ENCODE measurements at regions not wholly inside any gene's neighbourhood (a gene's known extent, or its start where the extent isn't known, plus 50 kb on each side); places are given as distances from the start of the nearest gene placed in this dataset.
A peak's percentile ranks its signal among the peaks of the same experiment; 100 is the strongest.

DNA sequence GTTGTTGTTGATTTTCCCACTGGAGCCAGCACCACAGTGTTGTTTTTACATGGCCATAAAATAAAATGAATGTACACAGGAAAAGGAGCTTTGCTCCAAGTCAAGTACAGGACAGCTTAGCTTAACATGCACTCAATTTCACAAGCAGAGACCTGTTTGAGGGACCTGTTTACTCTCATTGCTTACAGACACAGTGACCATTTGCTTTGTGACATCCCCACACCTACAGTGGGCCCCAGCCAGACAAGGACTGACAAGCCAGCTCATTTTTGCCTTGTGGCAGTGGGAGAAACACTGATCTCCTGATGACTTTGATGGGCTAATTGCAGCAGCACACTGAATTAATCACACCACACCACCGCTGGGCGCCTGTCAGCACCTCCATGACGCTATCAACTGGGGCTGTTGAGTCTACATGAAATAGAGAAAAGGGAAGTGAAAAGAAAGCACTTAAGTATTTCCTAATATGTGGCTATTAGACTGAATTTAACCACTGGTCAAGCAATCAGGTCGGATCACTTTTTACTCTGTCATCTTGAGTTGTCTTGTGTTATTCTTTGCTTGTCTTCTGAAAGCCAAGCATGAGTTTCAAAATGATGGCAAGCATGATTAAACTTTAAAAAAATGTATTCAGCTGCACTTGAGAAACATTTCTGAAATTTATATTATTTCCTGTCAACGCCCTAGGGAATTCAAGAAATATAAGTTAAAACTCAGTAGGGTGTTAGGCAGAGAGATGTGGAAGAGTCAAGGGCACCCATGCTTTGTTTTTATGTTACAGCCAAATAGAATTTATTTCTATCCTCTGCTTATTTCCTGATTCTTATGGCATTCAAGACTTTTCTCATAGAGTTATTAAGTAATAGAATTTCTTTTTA lies 557.7 kb downstream of the RAB28 start (continued):
- TF ChIP-seq, protein P1, sequence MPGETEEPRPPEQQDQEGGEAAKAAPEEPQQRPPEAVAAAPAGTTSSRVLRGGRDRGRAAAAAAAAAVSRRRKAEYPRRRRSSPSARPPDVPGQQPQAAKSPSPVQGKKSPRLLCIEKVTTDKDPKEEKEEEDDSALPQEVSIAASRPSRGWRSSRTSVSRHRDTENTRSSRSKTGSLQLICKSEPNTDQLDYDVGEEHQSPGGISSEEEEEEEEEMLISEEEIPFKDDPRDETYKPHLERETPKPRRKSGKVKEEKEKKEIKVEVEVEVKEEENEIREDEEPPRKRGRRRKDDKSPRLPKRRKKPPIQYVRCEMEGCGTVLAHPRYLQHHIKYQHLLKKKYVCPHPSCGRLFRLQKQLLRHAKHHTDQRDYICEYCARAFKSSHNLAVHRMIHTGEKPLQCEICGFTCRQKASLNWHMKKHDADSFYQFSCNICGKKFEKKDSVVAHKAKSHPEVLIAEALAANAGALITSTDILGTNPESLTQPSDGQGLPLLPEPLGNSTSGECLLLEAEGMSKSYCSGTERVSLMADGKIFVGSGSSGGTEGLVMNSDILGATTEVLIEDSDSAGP (CRISPR knock-in tag; IDR thresholded peaks at IDR 0.05; ENCODE audit: borderline replicate concordance): peak; percentile 31; the same call in 1 of the 2 replicates
- TF ChIP-seq JARID2 (CRISPR knock-in tag; IDR thresholded peaks at IDR 0.05; ENCODE audit: insufficient replicate concordance) (peak; percentile 55), ZNF605 (CRISPR knock-in tag; IDR thresholded peaks at IDR 0.05) (peak; percentile 27; the same call in 1 of the 2 replicates), SOX13 (IDR thresholded peaks at IDR 0.05) (no peak), SOX13 (CRISPR knock-in tag; conservative IDR thresholded peaks at IDR 0.05 in 1 of 2, IDR thresholded peaks at IDR 0.05 in 1 of 2) (peak in 1 of 2 experiments; percentile 73; a peak in 2 of 4 replicates), ZNF430 (CRISPR knock-in tag; IDR thresholded peaks at IDR 0.05) (no peak), SETDB1 (CRISPR knock-in tag; IDR thresholded peaks at IDR 0.05; ENCODE audit: borderline replicate concordance) (no peak), RFXANK (CRISPR knock-in tag; IDR thresholded peaks at IDR 0.05) (no peak), TBX3 (IDR thresholded peaks at IDR 0.05; ENCODE audit: borderline replicate concordance) (peak; percentile 54; the same call in 1 of the 2 replicates), SMC3 (IDR thresholded peaks at IDR 0.05; ENCODE audit: low read length) (peak; percentile 14; the same call in 1 of the 2 replicates), ZBTB7B (CRISPR knock-in tag; IDR thresholded peaks at IDR 0.05) (0 out of 2 replicates have a peak, but pooled peaks have one; percentile 37), ZBTB38 (CRISPR knock-in tag; IDR thresholded peaks at IDR 0.05) (0 out of 2 replicates have a peak, but pooled peaks have one; percentile 40), HOXD1 (CRISPR knock-in tag; IDR thresholded peaks at IDR 0.05) (no peak), ZNF563 (CRISPR knock-in tag; IDR thresholded peaks at IDR 0.05) (no peak), SMAD9 (CRISPR knock-in tag; IDR thresholded peaks at IDR 0.05) (no peak)
- TF ChIP-seq, protein P2, sequence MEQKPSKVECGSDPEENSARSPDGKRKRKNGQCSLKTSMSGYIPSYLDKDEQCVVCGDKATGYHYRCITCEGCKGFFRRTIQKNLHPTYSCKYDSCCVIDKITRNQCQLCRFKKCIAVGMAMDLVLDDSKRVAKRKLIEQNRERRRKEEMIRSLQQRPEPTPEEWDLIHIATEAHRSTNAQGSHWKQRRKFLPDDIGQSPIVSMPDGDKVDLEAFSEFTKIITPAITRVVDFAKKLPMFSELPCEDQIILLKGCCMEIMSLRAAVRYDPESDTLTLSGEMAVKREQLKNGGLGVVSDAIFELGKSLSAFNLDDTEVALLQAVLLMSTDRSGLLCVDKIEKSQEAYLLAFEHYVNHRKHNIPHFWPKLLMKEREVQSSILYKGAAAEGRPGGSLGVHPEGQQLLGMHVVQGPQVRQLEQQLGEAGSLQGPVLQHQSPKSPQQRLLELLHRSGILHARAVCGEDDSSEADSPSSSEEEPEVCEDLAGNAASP (CRISPR knock-in tag; IDR thresholded peaks at IDR 0.05; ENCODE audit: borderline replicate concordance): peak; percentile 44
- TF ChIP-seq, protein P3, sequence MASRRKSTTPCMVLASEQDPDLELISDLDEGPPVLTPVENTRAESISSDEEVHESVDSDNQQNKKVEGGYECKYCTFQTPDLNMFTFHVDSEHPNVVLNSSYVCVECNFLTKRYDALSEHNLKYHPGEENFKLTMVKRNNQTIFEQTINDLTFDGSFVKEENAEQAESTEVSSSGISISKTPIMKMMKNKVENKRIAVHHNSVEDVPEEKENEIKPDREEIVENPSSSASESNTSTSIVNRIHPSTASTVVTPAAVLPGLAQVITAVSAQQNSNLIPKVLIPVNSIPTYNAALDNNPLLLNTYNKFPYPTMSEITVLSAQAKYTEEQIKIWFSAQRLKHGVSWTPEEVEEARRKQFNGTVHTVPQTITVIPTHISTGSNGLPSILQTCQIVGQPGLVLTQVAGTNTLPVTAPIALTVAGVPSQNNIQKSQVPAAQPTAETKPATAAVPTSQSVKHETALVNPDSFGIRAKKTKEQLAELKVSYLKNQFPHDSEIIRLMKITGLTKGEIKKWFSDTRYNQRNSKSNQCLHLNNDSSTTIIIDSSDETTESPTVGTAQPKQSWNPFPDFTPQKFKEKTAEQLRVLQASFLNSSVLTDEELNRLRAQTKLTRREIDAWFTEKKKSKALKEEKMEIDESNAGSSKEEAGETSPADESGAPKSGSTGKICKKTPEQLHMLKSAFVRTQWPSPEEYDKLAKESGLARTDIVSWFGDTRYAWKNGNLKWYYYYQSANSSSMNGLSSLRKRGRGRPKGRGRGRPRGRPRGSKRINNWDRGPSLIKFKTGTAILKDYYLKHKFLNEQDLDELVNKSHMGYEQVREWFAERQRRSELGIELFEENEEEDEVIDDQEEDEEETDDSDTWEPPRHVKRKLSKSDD (CRISPR knock-in tag; IDR thresholded peaks at IDR 0.05; ENCODE audit: low read depth): no peak
- TF ChIP-seq, protein P4, sequence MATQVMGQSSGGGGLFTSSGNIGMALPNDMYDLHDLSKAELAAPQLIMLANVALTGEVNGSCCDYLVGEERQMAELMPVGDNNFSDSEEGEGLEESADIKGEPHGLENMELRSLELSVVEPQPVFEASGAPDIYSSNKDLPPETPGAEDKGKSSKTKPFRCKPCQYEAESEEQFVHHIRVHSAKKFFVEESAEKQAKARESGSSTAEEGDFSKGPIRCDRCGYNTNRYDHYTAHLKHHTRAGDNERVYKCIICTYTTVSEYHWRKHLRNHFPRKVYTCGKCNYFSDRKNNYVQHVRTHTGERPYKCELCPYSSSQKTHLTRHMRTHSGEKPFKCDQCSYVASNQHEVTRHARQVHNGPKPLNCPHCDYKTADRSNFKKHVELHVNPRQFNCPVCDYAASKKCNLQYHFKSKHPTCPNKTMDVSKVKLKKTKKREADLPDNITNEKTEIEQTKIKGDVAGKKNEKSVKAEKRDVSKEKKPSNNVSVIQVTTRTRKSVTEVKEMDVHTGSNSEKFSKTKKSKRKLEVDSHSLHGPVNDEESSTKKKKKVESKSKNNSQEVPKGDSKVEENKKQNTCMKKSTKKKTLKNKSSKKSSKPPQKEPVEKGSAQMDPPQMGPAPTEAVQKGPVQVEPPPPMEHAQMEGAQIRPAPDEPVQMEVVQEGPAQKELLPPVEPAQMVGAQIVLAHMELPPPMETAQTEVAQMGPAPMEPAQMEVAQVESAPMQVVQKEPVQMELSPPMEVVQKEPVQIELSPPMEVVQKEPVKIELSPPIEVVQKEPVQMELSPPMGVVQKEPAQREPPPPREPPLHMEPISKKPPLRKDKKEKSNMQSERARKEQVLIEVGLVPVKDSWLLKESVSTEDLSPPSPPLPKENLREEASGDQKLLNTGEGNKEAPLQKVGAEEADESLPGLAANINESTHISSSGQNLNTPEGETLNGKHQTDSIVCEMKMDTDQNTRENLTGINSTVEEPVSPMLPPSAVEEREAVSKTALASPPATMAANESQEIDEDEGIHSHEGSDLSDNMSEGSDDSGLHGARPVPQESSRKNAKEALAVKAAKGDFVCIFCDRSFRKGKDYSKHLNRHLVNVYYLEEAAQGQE (IDR thresholded peaks at IDR 0.05; ENCODE audit: borderline replicate concordance in 1 of 2, low read depth in 1 of 2, low read length in 2 of 2): peak in 1 of 2 experiments; percentile 37; a peak in 1 of 4 replicates

Data from HepG2 (cell line).